ENCODE measurements at regions not wholly inside any gene's neighbourhood (a gene's known extent, or its start where the extent isn't known, plus 50 kb on each side); places are given as distances from the start of the nearest gene placed in this dataset.

DNA sequence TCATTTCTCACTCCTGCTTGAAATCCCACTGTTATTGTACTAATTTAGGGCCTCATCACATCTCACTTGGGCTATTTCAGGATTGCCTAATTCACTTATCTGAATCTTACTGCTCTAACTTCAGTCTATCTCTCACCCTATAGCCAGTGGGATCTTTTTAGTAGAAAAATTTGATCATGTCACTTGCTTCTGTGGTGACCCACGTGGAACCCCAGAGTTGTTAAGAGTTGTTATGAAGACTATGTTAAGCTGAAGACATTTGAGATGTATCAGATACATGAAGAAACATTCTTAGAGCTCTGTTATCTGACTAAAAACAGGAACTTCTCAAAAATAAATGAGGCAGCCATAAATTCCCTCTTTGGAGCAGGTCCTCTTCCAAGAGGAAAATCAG lies 1375.6 kb upstream of the TENM4 start:
- H3K4me3 ChIP-seq: no peak overlapping the region
- DNase-seq: no peak
- H3K36me3 ChIP-seq (ENCODE audit: low read depth, missing control alignments): no peaks in the 10 kb centered on the region
- 82 to 83% methylated on average over 1 of the region's 1 CpG for WGBS, 2 donors
- intact Hi-C loops (cut with DNase I; ENCODE audit: low total_unique reads): no loop called here
- H3K9me3 ChIP-seq: no peaks in the 10 kb centered on the region
- no peaks in the 10 kb centered on the region for H3K27me3 ChIP-seq
- no peak for TF ChIP-seq POLR2A (IDR thresholded peaks at IDR 0.05)
- TF ChIP-seq, protein P1, sequence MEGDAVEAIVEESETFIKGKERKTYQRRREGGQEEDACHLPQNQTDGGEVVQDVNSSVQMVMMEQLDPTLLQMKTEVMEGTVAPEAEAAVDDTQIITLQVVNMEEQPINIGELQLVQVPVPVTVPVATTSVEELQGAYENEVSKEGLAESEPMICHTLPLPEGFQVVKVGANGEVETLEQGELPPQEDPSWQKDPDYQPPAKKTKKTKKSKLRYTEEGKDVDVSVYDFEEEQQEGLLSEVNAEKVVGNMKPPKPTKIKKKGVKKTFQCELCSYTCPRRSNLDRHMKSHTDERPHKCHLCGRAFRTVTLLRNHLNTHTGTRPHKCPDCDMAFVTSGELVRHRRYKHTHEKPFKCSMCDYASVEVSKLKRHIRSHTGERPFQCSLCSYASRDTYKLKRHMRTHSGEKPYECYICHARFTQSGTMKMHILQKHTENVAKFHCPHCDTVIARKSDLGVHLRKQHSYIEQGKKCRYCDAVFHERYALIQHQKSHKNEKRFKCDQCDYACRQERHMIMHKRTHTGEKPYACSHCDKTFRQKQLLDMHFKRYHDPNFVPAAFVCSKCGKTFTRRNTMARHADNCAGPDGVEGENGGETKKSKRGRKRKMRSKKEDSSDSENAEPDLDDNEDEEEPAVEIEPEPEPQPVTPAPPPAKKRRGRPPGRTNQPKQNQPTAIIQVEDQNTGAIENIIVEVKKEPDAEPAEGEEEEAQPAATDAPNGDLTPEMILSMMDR (IDR thresholded peaks at IDR 0.05): no peak
- H3K4me1 ChIP-seq: no peaks in the 10 kb centered on the region
- no peak overlapping the region for H3K27ac ChIP-seq

DNA sequence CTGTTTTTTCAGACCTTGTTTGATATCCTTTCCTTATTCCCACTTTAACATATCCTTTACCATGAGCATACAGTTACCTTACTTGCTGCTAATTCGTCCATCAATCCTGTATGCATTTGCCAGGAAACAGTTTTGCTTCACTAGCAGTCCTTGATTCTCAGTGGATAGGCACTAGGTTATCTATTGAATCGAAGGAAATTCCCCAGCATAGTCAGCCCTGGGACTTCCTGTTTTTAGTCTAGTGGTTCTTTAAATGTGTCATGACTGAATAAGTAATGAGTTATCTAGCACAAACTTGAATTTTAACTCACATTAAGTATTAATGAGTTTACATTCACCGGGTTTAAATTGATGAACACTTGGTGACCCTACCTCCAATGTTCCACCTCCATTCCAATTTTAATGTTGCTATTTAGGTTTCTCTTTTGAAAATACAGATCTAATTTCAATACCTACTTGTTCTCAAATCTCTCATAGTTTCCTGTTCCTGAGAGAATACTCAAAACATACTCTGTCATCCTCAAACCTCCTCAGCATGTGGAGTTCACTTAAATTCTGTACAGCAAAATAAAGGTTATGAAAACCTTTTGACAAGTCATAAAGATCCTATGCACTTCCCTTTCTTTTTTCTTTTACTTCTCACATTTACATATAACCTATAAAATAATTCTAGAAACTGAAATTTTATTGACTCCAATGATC lies 1375.1 kb upstream of the TENM4 start:
- Histone ChIP-seq H3K27me3 (no peaks in the 10 kb centered on the region), H3K4me1 (no peaks in the 10 kb centered on the region), H3K4me3 (no peak overlapping the region), H3K36me3 (ENCODE audit: low read depth, missing control alignments) (no peaks in the 10 kb centered on the region), H3K9me3 (no peaks in the 10 kb centered on the region), H3K27ac (no peak overlapping the region)
- TF ChIP-seq, protein P1 (IDR thresholded peaks at IDR 0.05): no peak
- no peak for TF ChIP-seq POLR2A (IDR thresholded peaks at IDR 0.05)
- DNase-seq: no peak
- WGBS, 2 donors: 58 to 62% methylated on average over 3 of the region's 3 CpGs
- intact Hi-C loops (cut with DNase I; ENCODE audit: low total_unique reads): no loop called here

DNA sequence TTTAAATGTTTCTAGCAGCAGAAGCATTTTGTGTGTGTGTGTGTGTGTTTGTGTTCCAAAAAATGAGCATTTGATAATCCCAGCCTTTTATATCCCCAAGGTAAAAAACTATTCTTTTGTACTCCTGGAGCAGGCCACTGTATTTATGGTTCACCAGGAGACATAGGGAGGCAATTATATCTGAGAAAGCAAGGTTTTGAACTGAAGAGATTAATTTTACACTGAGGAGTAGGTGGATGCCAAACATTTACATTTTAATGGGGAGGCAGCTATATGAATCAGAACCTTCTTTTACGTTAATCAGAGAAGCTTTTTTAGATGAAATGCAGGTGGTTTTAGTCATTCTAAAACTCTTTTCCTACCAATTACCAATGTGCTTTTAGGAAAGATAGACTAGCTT lies 1374.0 kb upstream of the TENM4 start:
- H3K4me1 ChIP-seq: no peaks in the 10 kb centered on the region
- no peaks in the 10 kb centered on the region for H3K9me3 ChIP-seq
- no peak for DNase-seq
- no peak overlapping the region for H3K27ac ChIP-seq
- H3K36me3 ChIP-seq (ENCODE audit: low read depth, missing control alignments): no peaks in the 10 kb centered on the region
- no peak overlapping the region for H3K4me3 ChIP-seq
- intact Hi-C loops (cut with DNase I; ENCODE audit: low total_unique reads): no loop called here
- TF ChIP-seq POLR2A (IDR thresholded peaks at IDR 0.05): no peak
- TF ChIP-seq, protein P1 (IDR thresholded peaks at IDR 0.05): no peak
- WGBS, 2 donors: 74 to 85% methylated on average over 1 of the region's 1 CpG
- H3K27me3 ChIP-seq: no peaks in the 10 kb centered on the region

DNA sequence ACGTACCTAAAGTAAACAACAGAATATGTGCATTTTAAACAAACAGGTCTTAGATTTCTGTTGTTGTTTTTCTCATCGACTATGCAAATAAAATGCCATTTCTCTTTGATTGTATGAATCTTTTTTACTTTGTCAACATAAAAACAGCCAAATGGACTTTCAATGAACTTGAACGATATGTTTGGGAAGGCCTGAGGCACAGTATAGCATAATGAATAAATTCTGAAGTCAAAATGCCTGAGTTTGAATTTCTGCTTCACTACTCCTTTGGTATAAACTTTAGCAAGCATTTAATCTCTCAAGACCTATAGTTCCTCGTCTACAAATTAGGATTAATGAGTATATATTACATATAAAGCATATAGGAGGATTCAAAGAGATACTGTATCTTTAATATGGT lies 1369.9 kb upstream of the TENM4 start:
- H3K27me3 ChIP-seq: no peaks in the 10 kb centered on the region
- H3K36me3 ChIP-seq (ENCODE audit: low read depth, missing control alignments): no peaks in the 10 kb centered on the region
- H3K4me1 ChIP-seq: no peaks in the 10 kb centered on the region
- intact Hi-C loops (cut with DNase I; ENCODE audit: low total_unique reads): no loop called here
- H3K27ac ChIP-seq: no peak overlapping the region
- no peaks in the 10 kb centered on the region for H3K9me3 ChIP-seq
- TF ChIP-seq POLR2A (IDR thresholded peaks at IDR 0.05): no peak
- TF ChIP-seq, protein P1 (IDR thresholded peaks at IDR 0.05): no peak
- H3K4me3 ChIP-seq: no peak overlapping the region
- WGBS, 2 donors: 81 to 91% methylated on average over 4 of the region's 4 CpGs
- no peak for DNase-seq

DNA sequence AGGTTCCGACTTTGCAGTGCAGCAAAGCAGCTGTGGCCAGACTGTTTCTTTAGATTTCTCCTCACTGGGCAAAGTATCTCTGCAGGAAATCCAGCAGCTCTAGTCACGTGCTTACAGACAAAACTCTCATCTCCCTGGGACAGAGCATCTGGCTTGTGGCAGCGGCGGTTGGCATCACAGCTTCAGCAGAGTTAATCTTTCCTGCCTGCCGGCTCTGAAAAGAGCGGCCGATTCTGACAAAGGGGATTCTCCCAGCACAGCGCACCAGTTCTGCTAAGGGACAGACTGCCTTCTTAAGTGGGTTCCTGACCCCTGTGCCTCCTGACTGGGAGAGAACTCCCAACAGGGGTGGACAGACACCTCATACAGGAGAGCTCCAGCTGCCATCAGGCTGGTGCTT lies 1357.3 kb upstream of the TENM4 start:
- WGBS, 2 donors: 60 to 83% methylated on average over 7 to 8 of the region's 8 CpGs
- no peak for DNase-seq

More for the DNA sequence above, 1357.3 kb upstream of the TENM4 start:
- Histone ChIP-seq H3K36me3 (ENCODE audit: low read depth, missing control alignments) (no peaks in the 10 kb centered on the region), H3K27me3 (no peaks in the 10 kb centered on the region), H3K4me3 (no peak overlapping the region), H3K4me1 (no peaks in the 10 kb centered on the region), H3K27ac (no peak overlapping the region), H3K9me3 (no peaks in the 10 kb centered on the region)
- intact Hi-C loops (cut with DNase I; ENCODE audit: low total_unique reads): no loop called here
- TF ChIP-seq, protein P1 (IDR thresholded peaks at IDR 0.05): no peak
- no peak for TF ChIP-seq POLR2A (IDR thresholded peaks at IDR 0.05)
